Keratinocyte (primary cell): ENCODE measurements at regions not wholly inside any gene's neighbourhood (a gene's known extent, or its start where the extent isn't known, plus 50 kb on each side); places are given as distances from the start of the nearest gene placed in this dataset.

Experiments
- DNase-seq: peaks from one replicate; pipeline ENCODE4 v3.0.0-alpha.2; 2011; ENCODE audit warnings: low read depth, missing footprints, low spot score
- FAIRE-seq: peaks from 2 replicates; lab custom pipeline; 2011; peaks lifted over from hg19 to GRCh38; lab: Jason Lieb, UNC
- H2AFZ ChIP-seq: 2 replicates; pipeline ENCODE4 v1.6.0; 2012; ENCODE audit warnings: low read length, control low read depth, inconsistent platforms; ENCODE audit not compliant: control insufficient read depth
- H3K27ac ChIP-seq: 2 replicates; pipeline ENCODE4 v1.5.1; 2011; ENCODE audit warnings: low read length; ENCODE audit not compliant: control insufficient read depth, insufficient read depth
- H3K27me3 ChIP-seq: 3 replicates; pipeline ENCODE4 v1.6.0; 2011; ENCODE audit warnings: low read length; ENCODE audit not compliant: control insufficient read depth, insufficient read depth; ENCODE audit errors: extremely low read depth
- H3K36me3 ChIP-seq, 2 experiments: 2 replicates in 1 of 2; 3 replicates in 1 of 2; pipeline ENCODE4 v1.5.1; 2011; ENCODE audit warnings: low read length in 2 of 2, mild to moderate bottlenecking in 1 of 2; ENCODE audit not compliant: control insufficient read depth in 2 of 2, insufficient read depth in 2 of 2; ENCODE audit errors: extremely low read depth in 1 of 2
- H3K4me1 ChIP-seq: 3 replicates; pipeline ENCODE4 v1.5.1; 2011; ENCODE audit warnings: low read length; ENCODE audit not compliant: control insufficient read depth, insufficient read depth; ENCODE audit errors: extremely low read depth
- H3K4me2 ChIP-seq: 3 replicates; pipeline ENCODE4 v1.6.0; 2011; ENCODE audit warnings: low read depth, low read length; ENCODE audit not compliant: control insufficient read depth, insufficient read depth; ENCODE audit errors: extremely low read depth
- H3K4me3 ChIP-seq, 3 experiments: fragments of 200-600 bp in 1 of 3; sonication (generic) in 1 of 3; 2 replicates in 2 of 3; 3 replicates in 1 of 3; pipeline ENCODE4 v1.5.1; 2011 to 2016; ENCODE audit warnings: low read length in 3 of 3, mild to moderate bottlenecking in 3 of 3, control low read depth in 2 of 3, inconsistent platforms in 1 of 3, low read depth in 1 of 3, mixed read lengths in 1 of 3, mixed run types in 1 of 3, moderate library complexity in 1 of 3; ENCODE audit not compliant: control insufficient read depth in 2 of 3, insufficient read depth in 2 of 3; ENCODE audit errors: extremely low read depth in 1 of 3
- H3K79me2 ChIP-seq: 2 replicates; pipeline ENCODE4 v1.6.0; 2012; ENCODE audit warnings: low read length; ENCODE audit not compliant: control insufficient read depth, insufficient read depth
- H3K9ac ChIP-seq: 3 replicates; pipeline ENCODE4 v1.6.0; 2011; ENCODE audit warnings: low read length; ENCODE audit not compliant: control insufficient read depth, insufficient read depth; ENCODE audit errors: extremely low read depth
- H3K9me1 ChIP-seq: 3 replicates; pipeline ENCODE4 v1.6.0; 2011; ENCODE audit warnings: low read length; ENCODE audit not compliant: control insufficient read depth, insufficient read depth; ENCODE audit errors: extremely low read depth
- H3K9me3 ChIP-seq: 2 replicates; pipeline ENCODE4 v1.5.1; 2012; ENCODE audit warnings: low read depth, low read length; ENCODE audit not compliant: control insufficient read depth
- H4K20me1 ChIP-seq: 3 replicates; pipeline ENCODE4 v1.6.0; 2011; ENCODE audit warnings: low read length; ENCODE audit not compliant: control insufficient read depth, insufficient read depth; ENCODE audit errors: extremely low read depth
- EZH2 ChIP-seq: IDR thresholded peaks from one replicate; pipeline ENCODE4 v1.6.1; 2012; ENCODE audit warnings: inconsistent platforms, mild to moderate bottlenecking, low read length, moderate library complexity
- dilution Hi-C: fragments of 300-500 bp; cut with MboI; formaldehyde crosslinking; loops from one replicate; pipeline ENCODE4 v1.7.0; 2020; ENCODE audit warnings: low sequenced_read_pairs; ENCODE audit not compliant: extremely low pct_ligation_motif_present
- TF ChIP-seq, protein P1 (sequence below), 3 experiments: IDR thresholded peaks in 1 of 3; conservative IDR thresholded peaks in 1 of 3; optimal IDR thresholded peaks in 1 of 3; 2 replicates in 2 of 3; 3 replicates in 1 of 3; pipeline versions ENCODE3 to v1.5.1; 2011; ENCODE audit warnings: low read length in 3 of 3, mild to moderate bottlenecking in 3 of 3, moderate library complexity in 2 of 3, control low read depth in 1 of 3, inconsistent platforms in 1 of 3; ENCODE audit not compliant: insufficient read depth in 2 of 3; ENCODE audit errors: extremely low read depth in 1 of 3

DNA sequence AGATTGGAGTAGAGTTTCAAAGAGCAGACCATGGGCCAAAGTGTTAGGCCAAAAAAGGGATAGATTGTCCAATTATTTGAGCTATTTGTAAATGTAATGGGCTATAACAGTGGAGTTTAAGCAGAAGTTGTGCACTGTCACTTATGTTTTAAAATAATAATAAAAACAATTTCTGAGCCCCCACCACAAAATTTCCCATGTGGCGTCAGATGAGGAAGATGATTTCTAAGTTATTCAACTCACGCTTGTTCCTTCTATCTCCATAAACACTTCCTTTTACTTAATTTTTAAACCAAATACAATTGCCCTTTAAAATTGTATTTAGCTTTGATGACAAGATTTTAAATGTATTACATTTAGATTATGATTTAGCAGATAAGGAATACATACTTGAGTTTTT, 330.0 kb downstream of the PTPRC start:
- H3K4me2 ChIP-seq, result no peak overlapping the region
- no peaks in the 10 kb centered on the region for H3K9me3 ChIP-seq
- no peak overlapping the region for H2AFZ ChIP-seq
- no peak overlapping the region for H3K4me3 ChIP-seq
- H3K79me2 ChIP-seq, result no peaks in the 10 kb centered on the region
- DNase-seq (no peak), FAIRE-seq (no peak)
- dilution Hi-C loops, result no loop called here
- H4K20me1 ChIP-seq, result no peaks in the 10 kb centered on the region
- TF ChIP-seq, protein P1, sequence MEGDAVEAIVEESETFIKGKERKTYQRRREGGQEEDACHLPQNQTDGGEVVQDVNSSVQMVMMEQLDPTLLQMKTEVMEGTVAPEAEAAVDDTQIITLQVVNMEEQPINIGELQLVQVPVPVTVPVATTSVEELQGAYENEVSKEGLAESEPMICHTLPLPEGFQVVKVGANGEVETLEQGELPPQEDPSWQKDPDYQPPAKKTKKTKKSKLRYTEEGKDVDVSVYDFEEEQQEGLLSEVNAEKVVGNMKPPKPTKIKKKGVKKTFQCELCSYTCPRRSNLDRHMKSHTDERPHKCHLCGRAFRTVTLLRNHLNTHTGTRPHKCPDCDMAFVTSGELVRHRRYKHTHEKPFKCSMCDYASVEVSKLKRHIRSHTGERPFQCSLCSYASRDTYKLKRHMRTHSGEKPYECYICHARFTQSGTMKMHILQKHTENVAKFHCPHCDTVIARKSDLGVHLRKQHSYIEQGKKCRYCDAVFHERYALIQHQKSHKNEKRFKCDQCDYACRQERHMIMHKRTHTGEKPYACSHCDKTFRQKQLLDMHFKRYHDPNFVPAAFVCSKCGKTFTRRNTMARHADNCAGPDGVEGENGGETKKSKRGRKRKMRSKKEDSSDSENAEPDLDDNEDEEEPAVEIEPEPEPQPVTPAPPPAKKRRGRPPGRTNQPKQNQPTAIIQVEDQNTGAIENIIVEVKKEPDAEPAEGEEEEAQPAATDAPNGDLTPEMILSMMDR (optimal IDR thresholded peaks at IDR 0.05 in 1 of 3, IDR thresholded peaks at IDR 0.05 in 1 of 3, conservative IDR thresholded peaks at IDR 0.05 in 1 of 3; ENCODE audit: extremely low read depth in 1 of 3, insufficient read depth in 2 of 3, low read length in 3 of 3), result no peak
- TF ChIP-seq EZH2, result no peak
- no peaks in the 10 kb centered on the region for H3K4me1 ChIP-seq
- no peak overlapping the region for H3K9ac ChIP-seq
- no peaks in the 10 kb centered on the region for H3K36me3 ChIP-seq
- no peaks in the 10 kb centered on the region for H3K27me3 ChIP-seq
- no peaks in the 10 kb centered on the region for H3K9me1 ChIP-seq
- H3K27ac ChIP-seq, result no peak overlapping the region

DNA sequence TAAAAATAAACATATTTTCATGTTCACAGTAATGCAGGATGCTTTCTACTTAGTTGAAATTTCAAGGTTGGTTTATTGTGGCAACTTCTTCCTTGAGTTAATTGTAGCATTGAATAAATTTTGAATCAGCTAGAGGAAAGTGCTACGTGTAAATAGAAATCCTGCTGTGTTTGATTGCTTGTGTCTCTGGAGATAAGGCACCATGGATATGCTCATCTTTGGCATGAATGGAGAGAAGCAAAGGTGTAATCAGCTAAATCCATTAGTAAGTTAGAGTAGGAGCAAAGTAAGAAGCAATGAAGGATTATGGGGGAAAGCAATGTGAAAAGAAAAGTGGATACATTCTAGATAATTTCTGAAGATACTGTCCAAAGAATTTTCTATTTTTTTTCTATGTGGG, 331.1 kb downstream of the PTPRC start:
- no peak for FAIRE-seq

More for the DNA sequence above, 331.1 kb downstream of the PTPRC start:
- H3K9ac ChIP-seq, result no peak overlapping the region
- no peaks in the 10 kb centered on the region for H3K4me1 ChIP-seq
- no peaks in the 10 kb centered on the region for H3K27me3 ChIP-seq
- no peaks in the 10 kb centered on the region for H3K9me3 ChIP-seq
- H2AFZ ChIP-seq, result no peak overlapping the region
- no peaks in the 10 kb centered on the region for H3K36me3 ChIP-seq
- no peaks in the 10 kb centered on the region for H3K9me1 ChIP-seq
- dilution Hi-C loops, result no loop called here
- no peaks in the 10 kb centered on the region for H4K20me1 ChIP-seq
- TF ChIP-seq, protein P1 (optimal IDR thresholded peaks at IDR 0.05 in 1 of 3, IDR thresholded peaks at IDR 0.05 in 1 of 3, conservative IDR thresholded peaks at IDR 0.05 in 1 of 3; ENCODE audit: extremely low read depth in 1 of 3, insufficient read depth in 2 of 3, low read length in 3 of 3), result no peak
- no peak for TF ChIP-seq EZH2
- no peak overlapping the region for H3K4me2 ChIP-seq
- no peaks in the 10 kb centered on the region for H3K79me2 ChIP-seq
- no peak overlapping the region for H3K4me3 ChIP-seq
- no peak for DNase-seq
- no peak overlapping the region for H3K27ac ChIP-seq
